ENCODE measurements at regions not wholly inside any gene's neighbourhood (a gene's known extent, or its start where the extent isn't known, plus 50 kb on each side); places are given as distances from the start of the nearest gene placed in this dataset.

- H3K9me2 ChIP-seq, result no peaks in the 10 kb centered on the region
- ChIA-PET POLR2A (no interaction called here), CTCF (no interaction called here)
- H3K27ac ChIP-seq (ENCODE audit: low read depth in 2 of 2, low read length in 1 of 2), result no peak overlapping the region
- H3K79me2 ChIP-seq (ENCODE audit: insufficient read depth), result no peaks in the 10 kb centered on the region
- no peak overlapping the region for H3K4me2 ChIP-seq
- 58% methylated on average over 5 of the region's 6 CpGs for WGBS (ENCODE audit: low lambda C conversion rate)
- H3K4me3 ChIP-seq (ENCODE audit: low read depth in 2 of 2, low read length in 1 of 2), result no peak overlapping the region
- H2AFZ ChIP-seq (ENCODE audit: low read depth), result no peak overlapping the region
- H4K20me1 ChIP-seq (ENCODE audit: insufficient read depth), result no peaks in the 10 kb centered on the region
- TF ChIP-seq POLR2AphosphoS5 (IDR thresholded peaks at IDR 0.05; ENCODE audit: low read depth, low read length), result no peak
- TF ChIP-seq CTCF (IDR thresholded peaks at IDR 0.05), result no peak
- TF ChIP-seq TAF1 (IDR thresholded peaks at IDR 0.05; ENCODE audit: borderline replicate concordance, low read depth, low read length), result no peak
- TF ChIP-seq PBX3 (IDR thresholded peaks at IDR 0.05), result no peak
- no peaks in the 10 kb centered on the region for H3K36me3 ChIP-seq (replicated peaks in 1 of 2; ENCODE audit: control insufficient read depth in 1 of 2, insufficient read depth in 2 of 2, low read length in 1 of 2)
- peaks cover 0 to 13% of the 10 kb centered on the region in 2 experiments; a peak in 1 of 4 replicates for H3K4me1 ChIP-seq (ENCODE audit: control insufficient read depth in 1 of 2, insufficient read depth in 2 of 2, low read depth in 1 of 2, low read length in 1 of 2)
- DNase-seq, result no peak
- no peak overlapping the region for H3K9ac ChIP-seq
- H3K9me3 ChIP-seq, result no peaks in the 10 kb centered on the region
- H3F3A ChIP-seq (replicated peaks; ENCODE audit: insufficient read depth), result no peaks in the 10 kb centered on the region
- no peaks in the 10 kb centered on the region for H3K27me3 ChIP-seq (ENCODE audit: insufficient read depth)
These were observed 98.5 kb upstream of the RAB6C start for GRCh38 chr2:129880971-129881370.

GRCh38 chr2:129881786-129882396, 97.6 kb upstream of the RAB6C start:
- Histone ChIP-seq H4K20me1 (ENCODE audit: insufficient read depth) (no peaks in the 10 kb centered on the region), H2AFZ (ENCODE audit: low read depth) (no peak overlapping the region), H3K27me3 (ENCODE audit: insufficient read depth) (no peaks in the 10 kb centered on the region), H3K79me2 (ENCODE audit: insufficient read depth) (no peaks in the 10 kb centered on the region), H3K36me3 (replicated peaks in 1 of 2; ENCODE audit: control insufficient read depth in 1 of 2, insufficient read depth in 2 of 2, low read length in 1 of 2) (no peaks in the 10 kb centered on the region), H3K9me2 (no peaks in the 10 kb centered on the region), H3K4me2 (no peak overlapping the region), H3F3A (replicated peaks; ENCODE audit: insufficient read depth) (no peaks in the 10 kb centered on the region), H3K27ac (ENCODE audit: low read depth in 2 of 2, low read length in 1 of 2) (no peak overlapping the region), H3K9me3 (no peaks in the 10 kb centered on the region), H3K9ac (no peak overlapping the region), H3K4me1 (ENCODE audit: control insufficient read depth in 1 of 2, insufficient read depth in 2 of 2, low read depth in 1 of 2, low read length in 1 of 2) (peaks cover 0 to 9% of the 10 kb centered on the region in 2 experiments; a peak in 1 of 4 replicates), H3K4me3 (ENCODE audit: low read depth in 2 of 2, low read length in 1 of 2) (no peak overlapping the region)
- ChIA-PET CTCF (interaction anchor here (0.7 kb wide), 1 partner anchor 42 kb away, joined by 3 read pairs; no protein-coding TSS in a partner anchor), POLR2A (no interaction called here)
- DNase-seq, result no peak
- no peak for TF ChIP-seq GATA2 (CRISPR knock-in tag; IDR thresholded peaks at IDR 0.05)
- TF ChIP-seq SIN3A (IDR thresholded peaks at IDR 0.05; ENCODE audit: borderline replicate concordance, low read depth, low read length), result no peak
- no peak for TF ChIP-seq TEAD4 (IDR thresholded peaks at IDR 0.05; ENCODE audit: borderline replicate concordance, insufficient read depth)
- TF ChIP-seq TAF1 (IDR thresholded peaks at IDR 0.05; ENCODE audit: borderline replicate concordance, low read depth, low read length), result no peak
- no peak for TF ChIP-seq NFIC (IDR thresholded peaks at IDR 0.05; ENCODE audit: borderline replicate concordance)
- TF ChIP-seq ELF1 (IDR thresholded peaks at IDR 0.05), result no peak
- no peak for TF ChIP-seq USF1 (IDR thresholded peaks at IDR 0.05; ENCODE audit: borderline replicate concordance, low read depth)
- no peak for TF ChIP-seq RCOR1 (IDR thresholded peaks at IDR 0.05; ENCODE audit: low read length)
- no peak for TF ChIP-seq NRF1 (IDR thresholded peaks at IDR 0.05; ENCODE audit: low read depth, low read length)
- no peak for TF ChIP-seq MEF2A (IDR thresholded peaks at IDR 0.05; ENCODE audit: borderline replicate concordance, low read depth)
- TF ChIP-seq YY1 (IDR thresholded peaks at IDR 0.05; ENCODE audit: low read depth), result no peak
- TF ChIP-seq EZH2phosphoT487 (IDR thresholded peaks at IDR 0.05; ENCODE audit: borderline replicate concordance, low read depth), result no peak
- no peak for TF ChIP-seq MXI1 (IDR thresholded peaks at IDR 0.05; ENCODE audit: low read depth, low read length)
- 25% methylated on average over 4 of the region's 4 CpGs for WGBS (ENCODE audit: low lambda C conversion rate)

Data from SK-N-SH (cell line).